ENCODE measurements at regions not wholly inside any gene's neighbourhood (a gene's known extent, or its start where the extent isn't known, plus 50 kb on each side); places are given as distances from the start of the nearest gene placed in this dataset.

- no peak for DNase-seq
Measured at GRCh38 chr10:78301481-78301880, 267.8 kb downstream of the RPS24 start.

GRCh38 chr10:78301891-78302738 lies 268.5 kb downstream of the RPS24 start:
- no peak for DNase-seq

GRCh38 chr10:78302739-78302988 lies 269.0 kb downstream of the RPS24 start:
- DNase-seq, result no peak

GRCh38 chr10:78302989-78303854 lies 269.6 kb downstream of the RPS24 start:
- DNase-seq, result peak; percentile 98

- DNase-seq, result no peak
Measured at GRCh38 chr10:78304091-78305045, 270.7 kb downstream of the RPS24 start.

GRCh38 chr10:78305311-78305710 lies 271.6 kb downstream of the RPS24 start:
- DNase-seq, result no peak

- no peak for DNase-seq
Measured at GRCh38 chr10:78306358-78306757, 272.7 kb downstream of the RPS24 start.

- no peak for DNase-seq
Measured at GRCh38 chr10:78307576-78307975, 273.9 kb downstream of the RPS24 start.

GRCh38 chr10:78309536-78310237 lies 276.0 kb downstream of the RPS24 start:
- DNase-seq, result no peak

- DNase-seq, result no peak
Measured at GRCh38 chr10:78310481-78311080, 276.9 kb downstream of the RPS24 start.

GRCh38 chr10:78312197-78313047 lies 278.8 kb downstream of the RPS24 start:
- DNase-seq, result no peak

GRCh38 chr10:78313048-78313381 lies 279.4 kb downstream of the RPS24 start:
- DNase-seq, result no peak

GRCh38 chr10:78313636-78314035 lies 280.0 kb downstream of the RPS24 start:
- no peak for DNase-seq

GRCh38 chr10:78314651-78315050 lies 281.0 kb downstream of the RPS24 start:
- DNase-seq, result no peak

- no peak for DNase-seq
Measured at GRCh38 chr10:78316451-78316931, 282.8 kb downstream of the RPS24 start.

- no peak for DNase-seq
Measured at GRCh38 chr10:78318305-78318704, 284.6 kb downstream of the RPS24 start.

GRCh38 chr10:78319371-78319770 lies 285.7 kb downstream of the RPS24 start:
- no peak for DNase-seq

GRCh38 chr10:78319841-78320240 lies 286.2 kb downstream of the RPS24 start:
- no peak for DNase-seq

GRCh38 chr10:78320506-78320905 lies 286.8 kb downstream of the RPS24 start:
- DNase-seq, result no peak

- no peak for DNase-seq
Measured at GRCh38 chr10:78321000-78321399, 287.3 kb downstream of the RPS24 start.

GRCh38 chr10:78321500-78321899 lies 287.8 kb downstream of the RPS24 start:
- no peak for DNase-seq
